GM18867 (cell line): ENCODE measurements at regions not wholly inside any gene's neighbourhood (a gene's known extent, or its start where the extent isn't known, plus 50 kb on each side); places are given as distances from the start of the nearest gene placed in this dataset.

Experiments
- ATAC-seq: cut with Tn5 transposase; IDR thresholded peaks from one replicate; pipeline ENCODE4 v1.9.1; 2021; ENCODE audit warnings: mild to moderate bottlenecking, moderate library complexity; ENCODE audit not compliant: unreplicated experiment

DNA sequence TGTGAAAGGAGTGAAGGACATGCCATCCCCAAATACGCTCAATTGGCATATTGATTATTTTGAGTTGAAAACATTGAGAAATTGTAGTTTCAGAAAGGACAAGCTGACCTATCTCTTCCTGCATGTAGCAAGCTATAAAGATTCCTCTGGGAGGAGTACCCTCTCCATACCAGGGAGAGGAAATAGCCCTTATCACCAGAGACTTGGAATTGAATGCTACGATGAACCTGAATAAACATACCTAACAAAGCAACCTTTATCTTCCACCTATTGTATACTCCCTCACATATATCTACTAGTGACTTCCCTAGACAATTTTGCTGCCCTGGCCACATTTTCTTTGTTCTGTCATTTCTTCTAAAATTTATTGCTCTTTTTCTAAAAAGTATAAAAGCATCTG lies 150.2 kb upstream of the EEPD1 start:
- ATAC-seq: no peak

DNA sequence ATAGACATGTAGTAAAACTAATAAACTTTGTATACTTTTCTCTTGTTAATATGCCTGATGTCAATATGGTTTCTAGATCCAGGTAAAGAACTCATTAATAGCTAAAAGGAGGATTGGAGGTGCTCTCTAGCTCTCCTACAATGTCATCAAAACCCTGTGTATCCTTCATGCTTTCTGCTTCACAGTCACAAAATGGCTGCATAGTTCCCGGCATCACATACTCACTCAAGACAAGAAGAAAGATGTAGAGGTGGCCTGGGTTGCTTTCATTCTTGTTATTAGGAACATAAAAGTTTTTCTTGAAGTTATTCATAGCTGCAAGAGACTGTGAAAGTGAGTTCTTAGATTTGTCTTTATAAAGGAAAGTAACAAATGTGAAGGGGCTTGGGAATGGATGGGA lies 149.7 kb upstream of the EEPD1 start:
- ATAC-seq: no peak

DNA sequence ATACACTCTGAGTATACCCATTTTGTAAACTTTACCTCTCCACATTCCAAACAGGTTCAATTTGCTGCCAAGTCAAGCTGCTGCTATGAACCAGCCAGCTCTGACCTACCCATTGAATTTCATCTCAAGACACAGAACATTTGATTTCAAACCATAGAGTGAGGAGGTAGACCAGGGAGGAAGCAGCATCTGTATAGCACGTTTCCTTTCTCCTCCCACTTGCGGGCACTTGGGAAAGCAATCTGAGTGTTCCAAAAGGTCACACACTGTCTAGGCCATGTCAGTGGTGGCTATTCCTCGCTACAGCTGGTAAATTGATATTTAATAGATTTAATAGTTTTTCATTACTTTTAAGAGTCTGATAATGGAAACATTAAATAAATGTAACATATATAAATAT lies 147.8 kb upstream of the EEPD1 start:
- no peak for ATAC-seq

DNA sequence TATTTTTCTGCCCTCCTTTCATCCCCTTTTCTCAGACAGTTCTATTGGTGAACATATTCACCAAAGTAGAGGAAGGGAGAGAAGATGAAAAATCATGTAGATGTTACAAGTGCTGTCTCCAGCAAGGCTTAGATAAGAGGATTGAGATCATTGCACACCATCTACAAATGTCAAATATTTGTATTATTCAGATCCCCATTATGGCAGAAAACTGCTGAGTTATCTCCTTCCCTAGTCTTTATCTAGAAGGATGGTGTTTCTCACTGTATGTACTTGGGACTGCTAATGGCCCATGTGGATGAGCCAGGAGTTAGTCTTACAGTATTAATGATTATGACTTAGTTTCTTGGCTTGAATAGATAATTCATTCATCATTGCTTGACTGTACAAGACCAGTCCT lies 147.2 kb upstream of the EEPD1 start:
- ATAC-seq: no peak

DNA sequence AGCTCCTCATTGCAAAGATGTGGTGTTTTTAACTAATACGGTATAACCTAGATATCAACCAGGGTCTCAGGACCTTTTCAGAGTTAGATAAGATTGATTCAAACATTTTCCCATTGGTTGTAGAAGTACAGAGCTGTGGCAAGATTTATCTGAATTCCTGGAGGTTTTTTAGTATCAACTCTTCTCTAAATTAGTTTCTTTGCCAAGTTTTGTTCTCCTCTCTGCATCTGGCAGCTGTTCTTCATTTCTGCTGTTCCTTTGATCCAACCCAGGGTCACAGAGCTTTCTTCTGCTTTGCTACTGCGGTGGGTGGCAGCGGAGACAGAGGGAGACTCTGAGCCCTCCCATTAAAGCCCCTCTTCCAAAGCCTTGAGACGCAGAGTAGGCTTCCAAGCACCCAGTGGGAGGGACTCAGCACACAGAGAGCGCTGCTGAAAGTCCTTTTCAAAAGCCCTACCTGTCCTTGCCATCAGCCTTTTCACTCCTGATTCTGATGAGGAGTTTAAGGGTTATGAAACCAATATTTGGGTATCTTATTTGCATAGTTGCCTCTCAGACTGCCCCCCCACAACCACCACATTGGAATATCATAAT lies 146.3 kb upstream of the EEPD1 start:
- ATAC-seq: no peak

DNA sequence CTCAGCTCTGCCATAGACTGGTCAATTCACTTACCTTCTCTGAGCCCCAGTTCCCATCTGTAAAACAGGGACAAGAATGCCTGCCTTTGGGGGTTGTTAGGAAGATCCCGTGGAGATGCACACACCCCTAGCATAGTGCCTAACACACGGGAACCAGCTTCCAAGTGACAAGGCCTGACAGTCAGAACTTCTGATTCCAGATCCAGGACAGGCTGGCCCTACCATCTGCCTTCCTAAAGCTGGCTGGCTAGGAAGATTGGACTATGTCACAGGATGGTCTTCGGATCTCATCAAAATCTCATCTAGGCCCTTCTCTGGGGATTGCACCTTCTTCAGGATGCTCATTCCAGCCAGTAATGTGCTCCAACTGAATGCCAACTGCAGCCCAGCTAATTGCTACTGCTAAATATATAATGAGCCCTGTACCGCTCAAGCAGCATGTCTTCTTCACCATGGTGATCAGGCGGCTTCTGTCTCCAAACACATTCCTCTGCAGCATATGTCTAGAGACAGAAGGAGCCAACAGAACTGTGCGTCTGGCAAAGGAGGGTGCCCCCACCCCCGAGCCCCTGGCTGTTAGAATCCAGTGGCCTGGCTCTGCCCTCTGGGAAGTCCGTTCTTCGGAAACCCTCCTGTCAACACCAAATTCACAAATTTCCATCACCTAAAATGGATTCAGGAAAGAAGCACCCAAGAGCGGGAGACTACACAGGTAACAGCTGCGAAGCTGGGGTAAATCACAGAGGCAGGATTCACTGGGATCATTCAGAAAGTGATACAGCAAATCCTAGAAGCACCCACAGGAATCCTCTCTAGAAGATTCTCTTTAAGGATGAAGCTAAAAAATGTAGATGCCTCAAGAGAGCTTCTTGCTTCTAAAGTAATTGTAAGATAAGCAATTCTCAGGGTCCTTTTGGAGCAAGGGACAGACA lies 142.1 kb upstream of the EEPD1 start:
- ATAC-seq: no peak

GRCh38 chr7:36011588-36011965 lies 141.5 kb upstream of the EEPD1 start:
- ATAC-seq: no peak

DNA sequence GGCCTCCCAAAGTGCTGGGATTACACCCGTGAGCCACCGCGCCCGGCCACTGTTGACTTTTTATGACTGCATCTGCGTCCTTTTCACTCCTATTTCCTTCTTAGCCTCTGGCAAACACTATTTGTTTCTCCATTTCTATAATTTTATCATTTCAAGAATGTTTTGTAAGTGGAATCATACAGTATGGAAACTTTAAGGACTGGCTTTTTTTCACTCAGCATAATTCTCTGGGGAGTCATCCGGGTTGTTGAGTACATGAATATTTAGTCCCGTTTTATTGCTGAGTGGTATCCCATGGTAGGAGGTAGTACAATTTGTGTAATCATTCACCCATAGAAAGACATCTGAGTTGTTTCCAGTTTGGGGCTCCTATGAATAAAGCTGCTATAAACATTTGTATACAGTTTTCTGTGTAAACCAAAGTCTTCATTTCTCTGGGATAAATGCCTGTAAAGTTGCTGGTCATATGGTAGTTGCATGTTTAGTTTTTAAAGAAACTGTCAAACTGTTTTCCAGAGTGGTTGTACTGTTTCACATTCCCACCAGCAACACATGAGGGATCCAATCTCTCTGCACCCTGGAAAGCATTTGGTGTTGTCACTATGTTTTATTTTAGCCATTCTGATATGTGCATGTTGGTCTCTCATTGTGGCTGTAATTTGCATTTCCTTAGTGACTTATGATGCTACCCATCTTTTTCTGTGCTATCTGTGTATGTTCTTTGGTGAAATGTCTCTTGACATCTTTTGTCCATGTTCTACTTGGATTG lies 139.6 kb upstream of the EEPD1 start:
- ATAC-seq: no peak

- ATAC-seq: no peak
Observed at GRCh38 chr7:36014961-36015360, 138.1 kb upstream of the EEPD1 start.

GRCh38 chr7:36015733-36016132 lies 137.3 kb upstream of the EEPD1 start:
- no peak for ATAC-seq

DNA sequence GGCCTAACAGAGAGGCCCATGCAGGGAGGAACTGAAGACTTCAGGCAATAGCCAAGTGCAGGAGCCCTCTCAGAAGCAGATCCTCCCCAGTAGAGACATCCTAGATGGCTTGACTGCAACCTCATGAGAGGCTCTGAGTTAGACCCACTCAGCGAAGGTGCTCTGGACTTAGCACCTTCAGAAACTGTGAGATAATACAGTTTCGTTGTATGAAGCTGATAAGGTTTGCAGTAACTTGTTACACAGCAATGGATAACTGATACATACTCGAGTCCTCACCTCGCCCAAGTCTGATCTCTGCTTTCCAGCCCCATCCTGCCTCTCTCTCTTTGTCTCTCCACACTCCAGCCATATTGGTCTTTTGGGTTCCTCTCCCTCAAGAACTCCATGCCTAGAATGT lies 136.4 kb upstream of the EEPD1 start:
- no peak for ATAC-seq

- no peak for ATAC-seq
Observed at GRCh38 chr7:36017111-36017510, 135.9 kb upstream of the EEPD1 start.

DNA sequence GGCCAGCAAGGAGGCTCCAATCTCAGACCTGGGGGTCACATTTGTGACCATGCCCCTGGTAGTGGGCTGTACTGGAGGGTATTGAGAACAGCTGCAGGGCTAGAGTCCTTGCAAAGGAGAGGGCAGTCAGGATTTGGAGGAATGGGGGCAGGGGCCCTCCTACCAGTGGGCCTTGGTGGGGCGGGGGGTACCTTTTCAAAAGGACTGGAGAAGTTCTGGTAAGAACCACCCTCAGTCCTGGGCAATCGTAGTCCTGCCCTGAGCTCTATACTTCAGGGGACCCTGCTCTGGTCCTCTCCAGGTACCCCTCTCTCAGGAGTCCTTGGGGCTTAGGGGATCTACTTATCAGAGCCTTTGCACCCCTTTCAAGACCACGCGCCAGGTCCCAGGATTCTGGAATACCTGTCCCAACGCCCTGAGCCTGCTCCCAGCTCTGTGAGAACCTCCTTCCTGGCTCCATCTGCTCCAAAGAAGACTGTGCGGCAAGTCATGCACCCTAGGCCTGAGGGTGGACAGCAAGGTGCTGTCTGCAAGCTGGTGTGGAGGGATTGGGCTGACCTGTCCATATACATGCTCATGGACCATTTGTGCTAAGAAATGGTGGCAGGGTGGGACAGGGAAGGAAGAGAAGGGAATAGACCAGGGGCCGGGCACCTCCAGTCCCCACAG lies 134.1 kb upstream of the EEPD1 start:
- ATAC-seq: no peak

- ATAC-seq: no peak
Observed at GRCh38 chr7:36019538-36019937, 133.5 kb upstream of the EEPD1 start.

DNA sequence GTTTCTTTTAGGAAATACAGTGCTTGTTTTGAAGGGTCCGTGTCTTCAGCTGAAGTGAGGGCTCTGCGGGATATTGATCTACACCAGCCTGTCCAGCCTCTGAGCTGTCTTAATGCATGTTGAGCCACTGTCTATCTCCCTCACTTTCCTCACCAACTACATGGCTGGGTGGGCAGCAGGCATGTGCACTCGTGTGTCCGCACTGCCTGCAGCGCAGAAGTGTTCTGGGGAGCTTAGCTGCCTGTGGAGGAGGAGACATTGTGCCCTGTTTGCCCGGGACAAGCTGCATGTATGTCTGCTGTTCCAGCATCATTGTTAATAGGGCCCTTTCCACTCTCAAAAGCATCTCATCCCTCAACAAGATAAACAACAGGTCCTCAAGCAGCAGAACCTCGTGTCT lies 133.1 kb upstream of the EEPD1 start:
- ATAC-seq: no peak

GRCh38 chr7:36021367-36021766 lies 131.7 kb upstream of the EEPD1 start:
- ATAC-seq: no peak

GRCh38 chr7:36021917-36022550 lies 131.0 kb upstream of the EEPD1 start:
- no peak for ATAC-seq

DNA sequence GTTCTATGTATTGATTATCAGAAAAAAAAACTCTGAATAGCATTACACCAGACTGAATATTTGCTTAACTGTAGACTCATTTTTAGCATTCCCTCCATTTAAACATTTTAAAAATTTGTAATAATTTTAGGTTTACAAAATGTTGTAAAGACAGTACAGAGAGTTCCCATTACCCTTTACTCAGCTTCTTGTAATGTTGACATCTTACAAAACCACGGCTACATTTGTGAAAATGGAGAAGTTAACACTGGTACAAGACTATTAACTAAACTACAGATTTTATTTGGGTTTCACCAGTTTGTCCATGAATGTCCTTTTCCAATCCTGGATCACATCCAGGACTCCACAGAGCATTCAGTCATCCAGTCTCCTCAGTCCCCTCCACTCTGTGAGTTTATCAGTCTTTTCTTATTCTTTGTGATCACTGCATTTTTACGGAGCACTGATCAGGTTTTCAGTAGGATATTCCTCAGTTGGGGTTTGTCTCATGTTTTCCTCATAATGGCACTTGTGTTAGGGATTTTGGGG lies 130.0 kb upstream of the EEPD1 start:
- no peak for ATAC-seq

DNA sequence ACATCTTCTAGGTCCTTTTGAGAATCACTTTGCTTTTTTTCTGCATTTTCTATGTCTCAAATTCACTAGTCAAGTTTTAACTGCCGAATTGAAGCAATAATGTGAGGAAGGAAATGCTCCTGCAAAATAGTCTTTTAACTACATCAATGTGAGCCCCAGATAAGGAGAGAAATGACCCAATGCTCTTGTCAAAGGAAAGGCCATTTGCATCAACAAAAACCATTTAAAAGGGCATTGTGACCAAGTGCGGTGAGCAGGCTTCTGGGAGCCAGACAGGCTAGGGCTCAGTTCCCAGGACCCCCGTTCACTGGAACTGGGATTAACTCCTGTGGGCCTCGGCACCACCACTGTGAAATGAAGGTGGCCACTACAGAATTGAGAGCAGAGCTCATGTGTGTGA lies 127.9 kb upstream of the EEPD1 start:
- no peak for ATAC-seq

DNA sequence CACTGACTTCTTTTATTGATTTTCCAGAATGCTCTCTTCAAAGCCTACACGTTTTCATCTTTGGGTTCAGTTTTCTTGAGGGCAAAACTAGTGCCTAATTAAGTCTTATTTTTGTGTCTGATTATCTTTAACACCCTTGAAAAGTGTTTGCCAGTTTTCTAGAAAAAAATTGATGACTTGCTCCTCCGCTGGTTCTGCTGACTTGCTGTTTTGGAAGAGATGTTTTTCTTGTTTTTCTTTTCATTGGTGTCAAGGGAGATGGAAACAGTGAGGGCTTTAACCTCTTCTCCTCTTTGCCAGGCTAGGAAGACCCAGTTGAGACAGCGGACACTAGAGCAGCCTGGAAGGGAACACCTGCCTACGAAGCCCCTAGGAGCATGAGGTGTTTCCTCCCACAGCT lies 123.7 kb upstream of the EEPD1 start:
- no peak for ATAC-seq
